DMS 273 (cell line): ENCODE measurements at regions not wholly inside any gene's neighbourhood (a gene's known extent, or its start where the extent isn't known, plus 50 kb on each side); places are given as distances from the start of the nearest gene placed in this dataset.
"Not testable (repeated sequence)": the region's sequence is repeated elsewhere in the genome, so short reads cannot be mapped to it uniquely, and the experiment has no call there.

Source experiments
- DNase-seq: peaks from one replicate; lab custom pipeline; 2025; ENCODE audit not compliant: unreplicated experiment; lab: John Stamatoyannopoulos, UW

DNA sequence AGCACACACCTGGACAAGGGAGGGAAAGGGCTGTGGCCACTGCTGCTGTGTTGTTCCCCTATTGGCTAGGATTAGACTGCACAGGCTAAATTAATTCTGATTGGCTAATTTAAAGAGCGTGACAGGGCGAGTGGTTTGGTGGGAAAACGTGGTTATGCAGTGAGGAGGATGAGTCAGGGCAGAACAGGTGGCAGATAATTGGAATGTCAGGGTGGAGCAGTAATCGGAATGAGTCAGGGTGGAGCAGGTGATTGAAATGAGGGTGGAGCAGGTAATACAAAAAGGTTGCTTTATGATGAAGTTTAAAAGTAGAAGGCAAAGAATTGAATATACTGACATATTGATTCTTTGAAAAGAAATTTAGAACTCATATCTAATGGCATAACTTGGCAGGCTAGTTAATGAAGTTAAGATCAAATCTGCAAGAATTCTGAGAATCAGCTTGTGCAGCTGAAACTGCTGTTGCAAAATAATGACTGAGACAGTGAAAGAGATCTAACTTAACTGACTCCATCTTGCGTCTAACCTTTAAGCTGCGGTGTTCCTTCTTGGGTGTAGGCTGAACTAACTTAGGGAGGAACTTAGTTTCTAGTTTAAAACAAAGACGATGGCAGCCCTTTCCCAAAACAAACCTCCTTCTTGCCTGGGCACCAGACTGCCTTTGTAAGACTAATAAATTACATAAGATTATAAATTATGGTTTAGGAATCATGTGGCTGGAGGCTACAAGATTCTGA lies 174.3 kb downstream of the UTP18 start:
- no peak for DNase-seq

DNA sequence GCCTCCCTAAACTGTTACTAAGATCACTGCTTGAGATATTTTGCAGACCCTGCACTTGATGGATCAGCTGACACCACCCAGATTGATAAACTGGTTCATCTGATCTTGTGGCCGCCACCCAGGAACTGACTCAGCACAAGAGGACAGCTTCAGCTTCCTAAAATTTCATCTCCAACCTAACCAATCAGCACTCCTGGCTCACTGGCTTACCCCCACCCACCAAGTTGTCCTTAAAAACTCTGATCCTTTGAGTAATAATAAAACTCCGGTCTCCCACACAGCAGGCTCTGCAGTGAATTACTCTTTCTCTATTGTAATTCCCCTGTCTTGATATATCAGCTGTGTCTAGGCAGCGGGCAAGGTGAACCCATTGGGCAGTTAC lies 174.8 kb downstream of the UTP18 start:
- no peak for DNase-seq

DNA sequence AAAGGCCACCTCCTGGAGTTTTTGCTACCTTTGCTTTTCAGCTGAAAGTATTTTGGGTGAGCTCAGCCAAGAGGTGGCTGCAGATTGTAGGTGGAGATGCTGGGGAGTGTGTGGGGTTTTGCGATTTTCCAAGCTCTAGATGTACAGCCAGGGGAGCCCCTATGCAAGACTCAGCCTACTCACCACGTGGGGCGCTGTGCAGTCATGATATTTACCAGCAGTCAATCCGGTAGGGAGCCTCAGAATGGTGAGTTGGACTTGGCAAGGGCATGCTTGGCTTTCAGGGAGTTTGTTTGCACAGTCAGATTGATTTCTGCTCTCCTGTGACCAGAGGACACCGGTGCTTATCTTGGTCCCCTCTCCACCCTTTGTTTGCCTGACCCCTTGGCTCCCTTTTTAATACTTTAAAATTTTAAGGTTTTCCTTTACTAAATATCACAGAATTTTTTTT lies 175.3 kb downstream of the UTP18 start:
- DNase-seq: peak; percentile 90

DNA sequence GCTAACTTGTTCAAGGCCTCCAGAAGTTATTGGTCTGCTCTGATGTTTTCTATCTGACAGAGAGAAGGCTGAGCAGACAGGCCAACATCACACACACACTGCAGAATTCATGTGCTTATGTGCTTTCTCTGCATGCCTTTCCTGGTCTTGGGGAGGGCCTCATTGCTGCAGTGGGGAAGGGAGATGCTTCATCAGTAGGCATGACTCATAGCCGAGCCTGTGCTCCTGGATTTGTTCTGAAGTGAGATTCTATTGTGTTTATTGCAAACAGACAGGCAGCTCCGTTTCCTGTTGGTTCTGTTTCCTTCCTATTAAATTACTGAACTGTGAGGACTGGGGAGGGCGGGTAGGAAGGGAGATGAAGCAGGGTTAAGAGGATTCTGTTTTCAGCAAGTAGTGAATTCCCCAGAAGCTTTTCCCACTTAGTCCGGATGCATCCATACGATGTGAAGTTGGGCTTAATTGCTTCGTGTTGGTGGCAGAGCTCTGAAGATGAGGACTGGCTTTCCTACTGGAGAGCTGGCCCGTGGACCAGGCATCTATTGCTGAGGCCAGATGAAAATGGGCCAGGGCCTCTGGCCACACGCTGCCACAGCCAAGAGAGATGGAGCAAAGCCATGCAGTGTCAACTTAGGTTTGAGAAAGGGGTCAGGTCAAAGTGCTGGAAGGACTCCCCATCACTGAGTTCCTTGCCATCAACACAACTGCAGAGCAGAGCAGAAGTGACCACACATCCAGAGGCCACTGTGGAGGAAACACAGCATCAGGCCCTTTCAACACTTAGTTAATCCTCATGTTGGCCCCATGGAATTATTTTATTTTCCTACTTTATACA lies 179.3 kb downstream of the UTP18 start:
- no peak for DNase-seq

DNA sequence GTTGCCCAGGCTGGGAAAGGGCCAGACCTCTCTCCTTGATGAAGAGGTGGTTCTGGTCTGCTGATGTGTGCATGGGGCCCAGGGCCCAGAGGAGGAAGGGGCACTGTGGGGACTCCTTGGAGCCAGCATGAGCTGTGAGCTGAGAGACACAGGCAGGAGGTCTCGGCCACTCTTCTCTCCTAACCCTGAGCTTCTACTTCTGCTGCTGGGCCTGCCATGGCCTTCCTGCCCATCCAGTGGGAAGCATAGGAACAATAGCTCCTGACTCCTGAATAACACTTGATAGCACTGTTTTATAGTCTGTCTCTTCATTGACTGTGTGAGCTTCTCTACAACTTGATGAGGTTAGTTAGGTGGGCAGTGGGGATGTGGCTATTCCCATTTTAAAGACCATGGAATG lies 181.1 kb downstream of the UTP18 start:
- DNase-seq: no peak

DNA sequence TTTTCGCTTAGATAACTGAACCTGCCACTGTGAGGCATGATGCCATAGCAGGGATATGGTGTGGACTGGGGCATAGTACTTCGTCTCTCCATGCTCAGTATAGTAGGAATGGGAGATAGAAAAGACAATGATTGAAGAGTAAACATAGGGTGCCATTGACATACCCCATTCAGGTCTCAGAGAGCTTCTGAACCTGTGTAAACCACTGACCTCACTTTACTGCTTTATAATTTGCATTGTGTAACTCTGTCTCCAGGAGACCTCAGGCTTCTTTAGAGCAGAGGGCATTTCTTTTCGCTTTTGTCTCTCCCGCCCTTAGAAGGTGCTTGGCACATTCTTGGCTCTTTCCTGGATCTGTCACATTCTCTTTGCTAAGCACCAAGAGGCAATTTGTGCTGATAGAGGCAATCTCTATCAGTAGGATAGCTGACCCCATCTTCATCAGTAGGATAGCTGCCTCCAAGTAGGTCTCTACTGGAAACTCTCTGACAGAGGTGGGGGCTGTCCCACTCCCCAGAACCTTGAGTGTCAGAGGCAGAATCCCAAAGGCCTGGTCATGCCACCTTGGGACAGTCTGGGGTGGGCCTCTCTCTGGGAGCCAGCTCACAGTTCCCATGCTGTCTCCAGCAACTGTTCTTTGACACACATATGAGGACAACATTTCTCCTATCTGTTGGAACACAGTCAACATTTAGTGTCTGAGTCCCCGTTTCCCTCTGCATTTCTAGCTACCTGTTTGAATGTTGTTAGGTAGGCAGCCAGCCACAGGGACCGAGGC lies 181.9 kb downstream of the UTP18 start:
- no peak for DNase-seq

DNA sequence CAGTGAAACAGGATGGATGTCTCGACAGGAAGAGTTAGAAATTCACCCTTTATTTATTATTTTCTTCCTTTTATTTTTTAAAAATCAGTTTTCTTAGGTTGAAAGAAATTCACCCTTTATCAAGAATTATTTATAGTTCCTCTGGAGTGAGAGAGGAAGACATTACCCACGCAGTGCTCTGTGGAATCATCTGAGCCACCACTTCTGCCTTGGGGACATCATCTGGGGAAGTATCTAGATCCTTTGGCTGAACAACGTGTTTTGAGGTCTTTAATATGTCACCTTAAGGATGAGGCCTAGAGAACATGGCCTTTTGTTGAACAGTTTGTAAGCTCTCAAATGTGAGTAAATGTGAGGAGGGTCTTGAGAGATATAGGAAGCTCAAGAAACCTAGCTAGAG lies 183.3 kb downstream of the UTP18 start:
- DNase-seq: no peak

DNA sequence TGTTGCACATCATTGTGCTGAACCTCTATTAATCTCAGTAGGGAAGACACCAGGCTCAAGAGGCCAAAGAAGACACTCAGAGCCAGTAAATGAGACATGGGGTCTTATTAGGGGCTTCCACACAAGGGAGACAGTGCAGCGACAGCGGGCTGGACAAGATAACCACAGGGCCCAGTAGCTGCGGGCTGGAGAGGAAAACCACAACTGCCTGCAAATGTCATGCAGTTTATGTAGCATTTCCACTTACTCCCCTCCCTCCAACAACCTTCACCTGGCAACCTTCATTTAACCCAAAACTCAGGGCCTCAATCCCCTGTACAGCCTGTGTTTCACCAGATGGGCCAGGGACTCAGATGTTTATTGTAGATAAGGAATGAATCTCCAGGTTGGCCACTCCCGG lies 185.6 kb downstream of the UTP18 start:
- no peak for DNase-seq

DNA sequence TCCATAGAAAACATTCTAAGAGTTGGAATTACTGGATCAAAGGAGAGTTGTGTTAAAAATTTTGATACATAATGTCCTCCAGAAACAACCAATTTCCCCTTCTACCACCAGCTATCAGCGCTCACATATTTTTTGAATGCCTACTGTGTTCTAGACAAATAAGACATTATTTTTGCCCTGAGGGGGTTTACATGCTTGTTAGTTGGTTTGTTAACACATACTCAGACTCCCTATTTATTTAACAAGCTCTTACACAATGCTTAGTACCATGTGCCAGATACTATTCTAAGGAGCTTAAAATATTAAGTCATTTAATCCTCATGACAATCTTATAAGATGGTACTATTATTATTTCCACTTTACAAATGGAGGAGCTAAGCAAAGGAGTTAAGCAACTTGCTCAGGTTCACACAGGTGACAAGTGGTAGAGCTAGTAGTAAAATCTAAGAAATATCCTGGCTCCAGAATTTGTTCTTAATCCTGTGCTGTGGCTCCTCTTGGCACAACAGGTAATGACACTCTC lies 194.2 kb downstream of the UTP18 start:
- DNase-seq: no peak

DNA sequence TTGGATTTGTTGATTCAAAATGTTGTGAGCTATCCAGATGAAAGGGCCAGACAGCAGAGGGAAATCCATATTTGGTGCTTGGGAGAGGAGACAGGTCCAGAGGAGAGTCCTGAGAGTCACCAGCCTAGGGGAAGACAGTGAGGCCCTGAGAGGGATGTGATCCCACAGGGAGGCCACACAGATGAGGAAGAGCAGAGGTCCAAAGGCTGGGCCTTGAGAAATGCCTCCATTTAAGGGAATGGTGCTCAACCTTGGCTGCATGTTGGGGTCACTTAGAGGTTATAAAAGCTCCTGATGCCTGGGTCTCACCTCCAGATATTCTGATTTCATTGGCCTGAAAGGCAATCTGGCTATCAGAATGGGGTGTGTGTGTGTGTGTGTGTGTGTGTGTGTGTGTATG lies 194.9 kb downstream of the UTP18 start:
- no peak for DNase-seq

DNA sequence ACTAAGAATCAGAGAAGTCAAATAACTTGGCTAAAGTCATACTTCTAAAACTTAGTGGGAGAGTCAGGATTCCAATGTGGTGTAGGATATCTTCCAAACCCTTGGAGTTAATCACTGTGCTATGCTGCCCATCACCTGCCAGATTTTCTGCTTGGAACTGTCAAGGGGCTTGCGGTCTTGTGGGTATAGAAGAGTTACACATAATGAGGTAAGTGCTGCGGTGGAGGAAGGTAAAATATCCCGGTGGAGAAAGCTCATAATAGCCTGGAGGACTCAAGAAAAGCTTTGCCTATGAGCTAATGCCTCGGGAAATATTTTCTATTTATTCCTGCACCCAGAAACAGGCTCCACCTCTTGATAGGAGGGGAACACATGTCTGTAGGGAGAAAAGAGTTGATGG lies 195.6 kb downstream of the UTP18 start:
- no peak for DNase-seq

DNA sequence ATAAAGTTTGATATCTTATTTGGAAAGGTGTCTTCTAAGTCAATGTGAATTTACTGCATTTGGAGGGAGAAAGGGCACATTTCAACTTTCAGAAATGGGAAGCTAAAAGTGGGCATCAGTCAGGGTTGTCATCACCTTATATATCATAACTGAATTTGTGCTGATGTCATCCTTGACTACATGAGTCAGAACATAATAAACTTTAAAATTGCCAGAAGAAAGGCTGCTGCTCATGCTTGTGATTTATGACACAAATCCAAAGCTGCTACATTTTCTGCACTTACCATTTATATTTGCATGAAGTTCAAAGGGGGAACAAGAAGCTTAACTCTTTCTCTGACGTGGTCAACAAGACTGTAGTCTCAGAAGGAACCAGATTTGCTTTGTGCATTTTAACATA lies 196.6 kb downstream of the UTP18 start:
- no peak for DNase-seq

DNA sequence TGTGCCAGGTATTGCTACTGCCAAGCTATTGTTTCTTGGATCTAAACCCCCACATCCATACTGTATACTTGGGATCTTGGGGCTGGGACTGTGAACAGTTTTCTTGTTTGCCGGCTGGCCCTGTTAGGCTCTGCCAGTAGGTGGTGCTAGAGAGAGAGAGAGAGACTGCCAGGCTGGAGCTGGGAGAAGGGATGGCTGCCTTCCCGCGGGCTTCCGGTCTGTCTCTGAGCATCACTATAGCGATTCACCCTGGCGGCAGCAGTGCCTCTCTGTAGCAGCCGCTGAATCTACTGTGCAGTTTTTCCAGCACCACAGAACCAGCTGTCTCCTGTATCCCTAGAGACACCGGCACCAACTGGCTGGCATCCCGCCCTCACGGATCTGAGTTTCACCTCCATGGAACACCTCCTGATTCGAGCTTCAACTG lies 201.2 kb downstream of the UTP18 start:
- peak; percentile 96 for DNase-seq

DNA sequence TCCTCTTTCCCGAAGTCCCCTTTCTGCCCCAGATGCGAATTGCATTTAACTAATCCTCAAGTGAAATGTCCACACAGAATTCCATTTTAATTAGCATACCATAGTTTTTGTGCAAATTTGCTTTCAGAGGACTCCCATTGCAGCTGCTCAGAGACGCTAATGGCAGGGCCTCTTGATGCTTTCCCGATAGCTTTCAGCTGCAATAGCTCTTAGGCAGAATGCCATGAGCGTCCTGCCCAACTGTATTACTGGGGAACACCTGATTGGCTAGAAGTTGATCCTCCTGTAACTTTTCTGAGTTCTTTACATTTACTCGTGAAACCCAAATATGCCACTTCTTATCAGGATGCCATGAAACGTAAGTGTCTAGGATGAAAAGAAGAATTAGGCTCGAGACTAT lies 203.0 kb downstream of the UTP18 start:
- DNase-seq: no peak

DNA sequence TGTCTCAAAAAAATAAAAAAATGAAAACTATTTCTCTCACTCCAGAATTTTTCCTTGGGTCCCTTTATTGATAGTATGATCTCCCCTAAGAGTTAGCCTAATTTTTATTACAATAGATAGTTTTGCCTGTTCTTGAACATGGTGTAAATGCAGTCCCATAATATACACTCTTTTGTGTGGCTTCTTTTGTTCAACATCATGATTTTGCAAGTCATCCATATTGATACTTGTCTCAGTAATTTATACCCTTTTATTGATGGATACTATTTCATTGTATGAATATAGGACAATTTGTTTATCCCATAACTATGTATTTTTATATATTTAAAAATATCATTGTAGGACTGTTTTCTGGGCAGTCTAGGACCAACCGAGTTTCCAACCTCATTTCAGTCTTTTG lies 207.0 kb downstream of the UTP18 start:
- no peak for DNase-seq

DNA sequence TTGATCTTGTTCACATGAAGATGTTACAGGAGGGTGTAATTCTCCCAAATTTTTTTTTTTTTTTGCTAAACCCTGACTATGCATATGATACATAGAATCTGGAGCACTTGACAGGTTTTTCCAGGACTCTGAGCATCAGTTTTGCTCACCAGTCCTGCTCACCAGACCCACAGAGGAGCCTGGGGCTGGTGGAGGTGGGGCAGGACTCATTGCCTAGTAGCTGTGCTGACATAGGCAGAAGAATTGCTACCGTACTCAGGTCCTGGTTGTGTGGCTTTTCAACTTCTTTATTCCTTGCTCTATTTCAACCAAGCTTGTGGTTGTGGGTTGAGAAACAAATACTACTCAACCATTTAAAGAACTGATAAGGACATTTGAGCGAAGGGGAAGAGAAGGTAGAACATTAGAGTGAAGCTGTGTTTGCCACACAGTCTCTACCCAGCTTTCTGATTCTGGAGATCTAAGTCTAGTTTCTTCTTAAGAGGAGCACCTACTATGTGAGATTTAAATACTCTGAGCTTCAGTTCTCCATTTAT lies 212.4 kb downstream of the UTP18 start:
- DNase-seq: no peak

DNA sequence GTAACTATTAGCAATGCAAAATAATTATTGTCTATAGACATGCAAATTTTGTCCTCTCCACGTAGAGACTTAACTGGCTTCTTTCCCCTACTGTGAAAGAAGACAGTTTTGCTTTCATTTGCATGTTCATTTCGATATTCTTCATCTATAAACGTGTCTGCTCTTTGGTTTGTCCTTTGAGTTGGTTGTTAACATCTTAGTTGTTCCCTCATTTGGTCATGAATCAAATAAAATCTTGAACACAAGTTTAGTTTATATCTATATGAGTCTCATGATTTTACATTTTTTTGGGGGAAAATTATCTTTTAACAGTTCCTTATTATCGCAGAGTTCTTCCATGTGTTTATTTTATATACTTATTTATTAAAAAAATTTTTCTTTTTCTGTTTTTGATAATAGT lies 214.4 kb downstream of the UTP18 start:
- no peak for DNase-seq

DNA sequence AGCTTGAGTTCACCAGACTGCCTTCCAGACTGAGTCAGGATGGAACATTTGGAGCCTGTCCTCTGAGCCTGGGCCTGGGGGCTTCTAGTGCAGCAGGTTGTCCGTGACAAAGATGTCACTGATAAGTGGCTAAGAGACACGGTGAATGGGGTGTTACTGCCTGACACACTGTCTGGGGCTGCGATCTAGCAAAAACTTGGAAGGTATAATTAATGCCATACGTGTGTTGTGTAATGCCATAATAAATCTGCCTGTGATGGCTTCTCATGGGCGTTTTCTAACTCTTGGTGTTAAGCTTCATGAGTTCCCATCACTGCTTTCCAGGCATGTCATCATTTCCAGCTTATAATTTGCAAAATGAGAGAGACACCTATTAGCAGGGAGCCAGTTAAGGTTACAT lies 215.4 kb downstream of the UTP18 start:
- no peak for DNase-seq

DNA sequence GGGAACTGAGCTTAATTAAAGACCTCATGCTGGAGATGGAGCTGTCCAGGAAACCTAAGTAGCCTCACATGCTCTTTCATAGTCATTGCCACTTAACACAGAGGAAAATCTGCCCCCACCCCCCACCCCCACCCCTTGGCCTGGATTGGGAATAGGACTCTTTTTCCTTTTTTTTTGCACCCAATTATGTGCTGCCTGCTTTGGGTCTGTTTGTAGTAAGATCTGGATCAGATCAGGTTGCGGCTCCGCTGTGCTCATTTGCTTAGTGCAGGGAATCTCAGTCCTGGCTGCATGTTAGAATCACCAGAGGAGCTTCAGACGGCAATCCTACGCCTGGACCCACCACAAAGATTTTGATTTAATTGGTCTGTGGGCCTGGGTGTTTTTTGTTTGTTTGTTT lies 219.0 kb downstream of the UTP18 start:
- DNase-seq: no peak

DNA sequence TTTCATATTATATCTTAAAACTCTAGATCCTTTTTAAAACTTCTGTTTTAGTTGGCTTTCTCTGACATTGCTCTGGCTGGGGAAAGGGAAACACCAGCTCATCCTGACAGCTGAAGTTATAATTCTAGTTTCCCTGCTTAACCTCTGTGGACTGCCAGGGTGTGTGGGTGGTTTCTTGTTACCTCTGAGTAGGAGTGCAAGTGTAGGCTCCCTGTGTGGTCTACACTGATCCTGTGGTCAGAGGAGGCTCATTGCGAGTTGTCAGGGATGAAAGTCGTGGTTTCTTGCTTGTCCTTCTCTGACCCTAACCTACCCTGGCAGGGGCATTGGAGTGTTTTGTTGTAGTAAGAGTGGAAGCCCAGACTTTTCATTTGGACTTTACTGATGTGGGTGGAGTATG lies 221.0 kb downstream of the UTP18 start:
- DNase-seq: no peak

DNA sequence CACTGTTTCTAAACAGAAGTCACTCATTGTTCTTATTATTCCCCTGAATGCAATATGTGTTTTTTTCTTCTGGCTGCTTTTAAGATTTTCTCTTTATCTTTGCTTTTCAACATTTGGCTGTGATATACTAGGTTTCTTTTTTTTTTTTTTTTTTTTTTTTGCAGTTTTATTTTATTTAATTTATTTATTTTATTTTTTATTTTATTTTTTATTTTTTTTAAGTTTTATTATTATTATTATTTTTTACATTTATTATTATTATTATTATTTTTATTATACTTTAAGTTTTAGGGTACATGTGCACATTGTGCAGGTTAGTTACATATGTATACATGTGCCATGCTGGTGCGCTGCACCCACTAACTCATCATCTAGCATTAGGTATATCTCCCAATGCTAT lies 221.9 kb downstream of the UTP18 start:
- not testable (repeated sequence) for DNase-seq
